ENCODE measurements at regions not wholly inside any gene's neighbourhood (a gene's known extent, or its start where the extent isn't known, plus 50 kb on each side); places are given as distances from the start of the nearest gene placed in this dataset.
"Not testable (repeated sequence)": the region's sequence is repeated elsewhere in the genome, so short reads cannot be mapped to it uniquely, and the experiment has no call there.

GRCh38 chr16:58960484-58960883, 226.4 kb upstream of the GOT2 start:
- no peak for DNase-seq (ENCODE audit: extremely low read depth in 1 of 2, low read depth in 1 of 2)

- DNase-seq (ENCODE audit: extremely low read depth in 1 of 2, low read depth in 1 of 2) = no peak
Measured at GRCh38 chr16:58960034-58960433, 225.9 kb upstream of the GOT2 start.

- DNase-seq (ENCODE audit: extremely low read depth in 1 of 2, low read depth in 1 of 2) = no peak
Measured at GRCh38 chr16:58958749-58959148, 224.6 kb upstream of the GOT2 start.

GRCh38 chr16:58948244-58948643, 214.1 kb upstream of the GOT2 start:
- no peak for DNase-seq (ENCODE audit: extremely low read depth in 1 of 2, low read depth in 1 of 2)

- DNase-seq (ENCODE audit: extremely low read depth in 1 of 2, low read depth in 1 of 2) = no peak
Measured at GRCh38 chr16:58940609-58941008, 206.5 kb upstream of the GOT2 start.

- DNase-seq (ENCODE audit: extremely low read depth in 1 of 2, low read depth in 1 of 2) = no peak
Measured at GRCh38 chr16:58938811-58939210, 204.7 kb upstream of the GOT2 start.

- DNase-seq (ENCODE audit: extremely low read depth in 1 of 2, low read depth in 1 of 2) = no peak
Measured at GRCh38 chr16:58937661-58938060, 203.5 kb upstream of the GOT2 start.

DNA sequence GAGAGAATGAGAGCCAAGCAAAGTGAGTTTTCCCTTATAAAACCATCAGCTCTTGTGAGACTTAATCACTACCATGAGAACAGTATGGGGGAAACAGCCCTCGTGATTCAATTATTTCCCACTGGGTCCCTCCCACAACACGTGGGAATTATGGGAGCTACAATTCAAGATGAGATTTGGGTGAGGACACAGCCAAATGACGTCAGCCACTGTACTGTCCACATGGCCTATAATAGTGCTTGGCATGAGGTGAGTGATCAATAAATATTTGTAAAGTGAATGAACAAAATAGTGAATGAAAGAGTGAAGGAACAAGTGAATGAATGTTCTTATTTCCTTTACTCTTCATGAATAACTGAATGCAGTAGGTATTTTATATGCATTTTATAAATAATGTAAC, 199.1 kb upstream of the GOT2 start:
- no peak for DNase-seq (ENCODE audit: extremely low read depth in 1 of 2, low read depth in 1 of 2)

GRCh38 chr16:58931436-58931835, 197.3 kb upstream of the GOT2 start:
- DNase-seq (ENCODE audit: extremely low read depth in 1 of 2, low read depth in 1 of 2) = no peak

DNA sequence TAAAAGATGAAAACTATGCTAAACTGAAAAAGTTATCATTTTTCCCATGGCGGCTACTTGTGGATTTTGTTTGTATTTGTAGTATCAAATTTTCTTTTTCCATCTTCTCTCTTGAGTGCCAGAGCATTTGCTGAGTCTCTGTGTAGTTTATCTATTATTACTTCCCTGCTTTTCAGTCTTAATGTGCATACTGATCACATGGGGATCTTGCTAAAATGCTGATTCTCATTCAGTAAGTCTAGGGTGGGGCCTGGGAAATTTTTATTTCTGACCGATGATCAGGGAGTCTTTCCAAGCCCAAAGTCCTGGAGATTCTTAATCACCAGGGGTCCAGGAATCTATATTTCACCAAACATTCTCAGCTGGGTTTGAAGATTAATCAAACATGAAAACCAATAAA, 189.0 kb upstream of the GOT2 start:
- DNase-seq (ENCODE audit: extremely low read depth in 1 of 2, low read depth in 1 of 2) = no peak

GRCh38 chr16:58913456-58913855, 179.3 kb upstream of the GOT2 start:
- DNase-seq (ENCODE audit: extremely low read depth in 1 of 2, low read depth in 1 of 2) = no peak

GRCh38 chr16:58912571-58912970, 178.5 kb upstream of the GOT2 start:
- no peak for DNase-seq (ENCODE audit: extremely low read depth in 1 of 2, low read depth in 1 of 2)

DNA sequence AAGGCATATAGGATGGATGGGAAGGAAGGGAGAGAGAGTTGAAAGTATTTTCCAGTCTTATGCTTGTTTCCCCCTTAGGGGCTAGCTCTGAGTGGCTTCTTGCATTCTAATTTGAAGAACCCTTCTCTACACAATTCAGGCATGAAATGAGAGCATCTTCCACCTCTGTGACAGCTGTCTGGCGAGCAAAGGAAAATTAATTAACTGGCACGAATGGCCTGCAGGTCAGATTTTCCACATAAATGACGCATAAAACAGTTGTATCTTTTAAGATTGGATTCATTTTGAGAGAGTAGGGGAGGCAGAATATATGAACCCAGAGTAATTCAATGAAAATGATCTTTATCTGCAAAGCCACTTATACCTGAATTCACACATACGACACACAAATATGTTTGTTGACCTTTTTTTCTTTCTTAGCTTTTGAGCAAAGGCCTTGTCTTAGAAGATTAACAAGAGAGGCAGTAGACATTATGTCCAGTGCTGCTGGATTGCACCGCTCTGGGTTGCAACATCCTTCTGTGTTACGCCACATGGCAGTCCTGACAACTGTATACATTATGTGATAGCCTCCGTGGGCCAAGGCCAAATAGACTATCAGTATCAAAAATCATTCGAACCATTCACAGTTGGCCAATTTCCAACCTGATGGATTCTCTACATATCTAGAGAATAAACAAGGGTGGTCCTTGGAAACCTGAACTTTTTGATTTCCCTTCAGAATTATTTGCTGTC, 173.0 kb upstream of the GOT2 start:
- DNase-seq (ENCODE audit: extremely low read depth in 1 of 2, low read depth in 1 of 2) = no peak

GRCh38 chr16:58904291-58904690, 170.2 kb upstream of the GOT2 start:
- DNase-seq (ENCODE audit: extremely low read depth in 1 of 2, low read depth in 1 of 2) = no peak

GRCh38 chr16:58889516-58889915, 155.4 kb upstream of the GOT2 start:
- DNase-seq (ENCODE audit: extremely low read depth in 1 of 2, low read depth in 1 of 2) = no peak

DNA sequence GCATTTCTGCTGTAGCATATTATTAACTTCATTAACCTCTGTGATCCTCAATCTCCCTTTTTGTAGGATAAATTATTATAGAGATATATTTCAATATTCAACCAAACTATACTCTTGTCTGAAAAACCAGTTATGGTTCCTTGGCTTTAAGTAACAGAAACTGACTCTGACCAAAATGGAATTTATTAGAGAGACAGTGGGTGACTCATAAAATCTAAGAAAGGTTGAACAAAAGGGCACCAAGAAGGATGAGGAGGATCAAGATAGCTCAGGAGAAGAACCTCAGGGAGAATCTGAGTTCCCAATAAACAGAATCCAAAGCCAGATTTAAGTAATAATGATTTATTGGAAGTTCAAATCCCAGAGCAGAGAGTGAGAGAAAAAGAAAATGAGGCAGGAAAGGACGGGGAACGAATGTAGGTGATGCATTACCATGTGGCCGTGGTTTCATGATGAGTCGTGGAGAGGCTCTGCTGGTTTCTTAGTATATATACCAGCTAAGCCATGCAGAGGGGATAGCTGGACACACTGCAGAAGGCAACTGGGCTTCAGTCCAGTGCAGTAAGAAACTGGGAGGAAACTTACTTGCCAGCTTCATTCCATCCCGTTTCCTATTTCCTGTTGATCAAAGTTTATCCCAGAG, 151.5 kb upstream of the GOT2 start:
- no peak for DNase-seq (ENCODE audit: extremely low read depth in 1 of 2, low read depth in 1 of 2)

- DNase-seq (ENCODE audit: extremely low read depth in 1 of 2, low read depth in 1 of 2) = no peak
Measured at GRCh38 chr16:58884141-58884540, 150.0 kb upstream of the GOT2 start.

- DNase-seq (ENCODE audit: extremely low read depth in 1 of 2, low read depth in 1 of 2) = no peak
Measured at GRCh38 chr16:58883131-58883530, 149.0 kb upstream of the GOT2 start.

DNA sequence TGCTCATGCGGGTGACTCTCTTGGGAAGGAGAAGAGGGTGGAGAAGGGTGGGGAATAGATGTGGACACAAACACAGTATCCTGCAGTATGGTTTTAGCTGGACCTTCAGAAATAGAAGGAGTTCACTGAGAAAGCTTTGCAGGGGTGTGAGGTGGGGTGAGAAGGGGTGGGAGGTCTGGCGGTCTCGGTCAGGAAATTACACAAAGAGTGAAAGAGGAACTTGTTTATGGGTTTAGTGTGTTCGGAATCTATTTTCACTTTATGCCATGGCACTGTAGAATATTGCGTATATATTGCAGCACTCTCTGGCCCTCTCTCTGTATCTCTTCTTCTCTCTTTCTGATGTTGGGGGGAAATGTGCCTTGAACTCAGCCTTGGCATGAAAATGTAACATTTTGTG, 148.2 kb upstream of the GOT2 start:
- no peak for DNase-seq (ENCODE audit: extremely low read depth in 1 of 2, low read depth in 1 of 2)

GRCh38 chr16:58878641-58879040, 144.5 kb upstream of the GOT2 start:
- not testable (repeated sequence) for DNase-seq (ENCODE audit: extremely low read depth in 1 of 2, low read depth in 1 of 2)

DNA sequence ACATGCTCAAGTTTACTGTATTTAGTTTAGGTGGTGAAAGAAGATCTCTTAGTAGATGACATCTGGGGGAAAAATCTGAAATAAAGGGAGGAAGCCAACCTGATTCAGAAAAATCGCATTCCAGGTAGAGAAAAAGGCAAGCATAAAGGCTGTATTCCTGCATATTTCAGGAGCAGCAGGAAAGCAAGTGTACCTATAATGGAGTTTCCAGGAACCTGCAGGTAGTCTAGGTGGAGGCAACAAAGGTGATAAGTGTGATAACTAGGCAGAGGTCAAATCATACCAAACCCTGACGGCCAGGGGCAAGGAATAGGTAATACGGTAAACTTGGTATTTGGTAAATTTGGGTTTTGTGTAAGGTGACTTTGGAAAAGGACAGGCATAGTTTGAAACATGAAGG, 132.8 kb upstream of the GOT2 start:
- no peak for DNase-seq (ENCODE audit: extremely low read depth in 1 of 2, low read depth in 1 of 2)

GRCh38 chr16:58863761-58864160, 129.6 kb upstream of the GOT2 start:
- DNase-seq (ENCODE audit: extremely low read depth in 1 of 2, low read depth in 1 of 2) = no peak

DNA sequence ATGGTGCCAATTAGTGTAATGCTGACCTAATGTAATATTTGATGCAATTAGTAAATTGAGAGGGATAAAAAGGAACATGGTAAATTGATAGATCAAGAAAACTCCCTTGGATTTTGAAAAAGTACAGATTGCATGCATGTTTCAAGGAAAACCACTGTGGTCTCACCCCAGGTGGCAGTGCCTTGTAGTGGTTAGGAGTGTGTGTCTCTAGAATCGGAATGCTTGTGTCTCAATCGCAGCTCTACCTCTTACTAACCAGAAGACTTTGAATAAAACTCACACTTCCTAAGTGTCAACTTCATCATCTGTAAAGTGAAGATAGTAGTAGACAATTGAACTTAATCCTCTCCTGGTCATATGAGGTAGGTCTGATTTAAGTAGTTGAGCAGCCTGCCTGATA, 128.9 kb upstream of the GOT2 start:
- no peak for DNase-seq (ENCODE audit: extremely low read depth in 1 of 2, low read depth in 1 of 2)
